Ascending aorta (tissue), 2 donors: ENCODE measurements at regions not wholly inside any gene's neighbourhood (a gene's known extent, or its start where the extent isn't known, plus 50 kb on each side); places are given as distances from the start of the nearest gene placed in this dataset.

ENCODE experiments used
- DNase-seq, 2 donors: peaks; one replicate each; pipeline ENCODE4 v3.0.0-alpha.2; 2019; ENCODE audit warnings: low spot score in 2 of 2
- H3K27ac ChIP-seq, 2 donors: fragments of 200-600 bp; sonication (generic); one replicate each; pipeline ENCODE4 v1.5.1; 2016 to 2017; ENCODE audit warnings: mild to moderate bottlenecking in 1 of 2
- H3K27me3 ChIP-seq: fragments of 200-600 bp; sonication (generic); one replicate; pipeline ENCODE4 v1.5.1; 2017
- H3K36me3 ChIP-seq, 2 donors: fragments of 200-600 bp; sonication (generic); one replicate each; pipeline ENCODE4 v1.5.1; 2016
- H3K4me1 ChIP-seq, 2 donors: fragments of 200-600 bp; sonication (generic); one replicate each; pipeline ENCODE4 v1.5.1; 2016 to 2017; ENCODE audit warnings: mild to moderate bottlenecking in 1 of 2
- H3K4me3 ChIP-seq, 2 donors: fragments of 200-600 bp; sonication (generic); one replicate each; pipeline ENCODE4 v1.5.1; 2016 to 2017; ENCODE audit warnings: mild to moderate bottlenecking in 1 of 2
- H3K9me3 ChIP-seq, 2 donors: fragments of 200-600 bp; sonication (generic); one replicate each; pipeline ENCODE4 v1.5.1; 2016
- CTCF ChIP-seq, 3 experiments: fragments of 200-600 bp in 2 of 3; fragments of 450-650 bp in 1 of 3; sonication (generic) in 2 of 3; IDR thresholded peaks; one replicate each; pipeline ENCODE4 v1.5.1; 2016 to 2019; ENCODE audit warnings: antibody characterized with exemption in 3 of 3, mild to moderate bottlenecking in 1 of 3, moderate library complexity in 1 of 3
- intact Hi-C: fragments of 100-400 bp; cut with DNase I; formaldehyde crosslinking; loops from one replicate; pipeline ENCODE4 v1.15.1; 2023

GRCh38 chr13:65915195-65915594 lies 1314.9 kb downstream of the PCDH9 start:
- no peak for TF ChIP-seq CTCF (IDR thresholded peaks at IDR 0.05)

GRCh38 chr13:65914716-65915115 lies 1315.4 kb downstream of the PCDH9 start:
- Histone ChIP-seq H3K27me3 (no peaks in the 10 kb centered on the region), H3K9me3 (no peaks in the 10 kb centered on the region), H3K4me1 (peaks cover 0 to 22% of the 10 kb centered on the region in 2 donors), H3K36me3 (no peaks in the 10 kb centered on the region), H3K4me3 (no peak overlapping the region), H3K27ac (no peak overlapping the region)
- DNase-seq, result no peak
- intact Hi-C loops, result loop anchor here (5.0 to 10.0 kb wide), 2 partner anchors 300 to 1318 kb away; partner anchors contain the start of gene PCDH9
- TF ChIP-seq CTCF (IDR thresholded peaks at IDR 0.05), result no peak

More at GRCh38 chr13:65915195-65915594, 1314.9 kb downstream of the PCDH9 start:
- H3K9me3 ChIP-seq, result no peaks in the 10 kb centered on the region
- intact Hi-C loops, result loop anchor here (10.0 kb wide), 1 partner anchor 300 kb away; no protein-coding TSS in a partner anchor
- no peaks in the 10 kb centered on the region for H3K27me3 ChIP-seq
- no peak overlapping the region for H3K4me3 ChIP-seq
- peaks cover 0 to 22% of the 10 kb centered on the region in 2 donors for H3K4me1 ChIP-seq
- H3K27ac ChIP-seq, result no peak overlapping the region
- DNase-seq, result no peak
- no peaks in the 10 kb centered on the region for H3K36me3 ChIP-seq

GRCh38 chr13:65913173-65913572 lies 1317.0 kb downstream of the PCDH9 start:
- intact Hi-C loops, result loop anchor here (5.0 to 10.0 kb wide), 2 partner anchors 302 to 1319 kb away; partner anchors contain the start of gene PCDH9
- no peak for TF ChIP-seq CTCF (IDR thresholded peaks at IDR 0.05)

GRCh38 chr13:65912516-65912915 lies 1317.6 kb downstream of the PCDH9 start:
- H3K4me3 ChIP-seq, result no peak overlapping the region
- no peaks in the 10 kb centered on the region for H3K27me3 ChIP-seq
- TF ChIP-seq CTCF (IDR thresholded peaks at IDR 0.05), result no peak
- H3K27ac ChIP-seq, result peak overlapping the region; percentile 51 to 70
- H3K9me3 ChIP-seq, result peaks cover 0 to 8% of the 10 kb centered on the region in 2 donors
- no peaks in the 10 kb centered on the region for H3K36me3 ChIP-seq
- DNase-seq, result no peak
- intact Hi-C loops, result loop anchor here (5.0 to 10.0 kb wide), 2 partner anchors 302 to 1320 kb away; partner anchors contain the start of gene PCDH9
- peaks cover 0 to 22% of the 10 kb centered on the region in 2 donors for H3K4me1 ChIP-seq

More at GRCh38 chr13:65913173-65913572, 1317.0 kb downstream of the PCDH9 start:
- no peaks in the 10 kb centered on the region for H3K27me3 ChIP-seq
- H3K4me3 ChIP-seq, result no peak overlapping the region
- peak overlapping the region; percentile 60 to 70 for H3K27ac ChIP-seq
- no peak for DNase-seq
- H3K36me3 ChIP-seq, result no peaks in the 10 kb centered on the region
- peaks cover 0 to 4% of the 10 kb centered on the region in 2 donors for H3K9me3 ChIP-seq
- peaks cover 0 to 22% of the 10 kb centered on the region in 2 donors for H3K4me1 ChIP-seq

- no peaks in the 10 kb centered on the region for H3K27me3 ChIP-seq
- DNase-seq, result no peak
- H3K4me1 ChIP-seq, result peaks cover 0 to 22% of the 10 kb centered on the region in 2 donors
- intact Hi-C loops, result loop anchor here (5.0 to 10.0 kb wide), 2 partner anchors 303 to 1321 kb away; partner anchors contain the start of gene PCDH9
- no peaks in the 10 kb centered on the region for H3K36me3 ChIP-seq
- no peak for TF ChIP-seq CTCF (IDR thresholded peaks at IDR 0.05)
- peaks cover 0 to 9% of the 10 kb centered on the region in 2 donors for H3K9me3 ChIP-seq
- peak overlapping the region; percentile 51 to 70 for H3K27ac ChIP-seq
- no peak overlapping the region for H3K4me3 ChIP-seq
Measured at GRCh38 chr13:65911546-65912193, 1318.5 kb downstream of the PCDH9 start.
